NCI-H69 (cell line): ENCODE measurements at regions not wholly inside any gene's neighbourhood (a gene's known extent, or its start where the extent isn't known, plus 50 kb on each side); places are given as distances from the start of the nearest gene placed in this dataset.

ENCODE experiments used
- DNase-seq: peaks from one replicate; lab custom pipeline; 2025; lab: John Stamatoyannopoulos, UW

GRCh38 chr9:88034964-88035363, 60.6 kb upstream of the CDK20 start:
- no peak for DNase-seq

- DNase-seq = no peak
Observed at GRCh38 chr9:88033359-88033702, 59.0 kb upstream of the CDK20 start.

DNA sequence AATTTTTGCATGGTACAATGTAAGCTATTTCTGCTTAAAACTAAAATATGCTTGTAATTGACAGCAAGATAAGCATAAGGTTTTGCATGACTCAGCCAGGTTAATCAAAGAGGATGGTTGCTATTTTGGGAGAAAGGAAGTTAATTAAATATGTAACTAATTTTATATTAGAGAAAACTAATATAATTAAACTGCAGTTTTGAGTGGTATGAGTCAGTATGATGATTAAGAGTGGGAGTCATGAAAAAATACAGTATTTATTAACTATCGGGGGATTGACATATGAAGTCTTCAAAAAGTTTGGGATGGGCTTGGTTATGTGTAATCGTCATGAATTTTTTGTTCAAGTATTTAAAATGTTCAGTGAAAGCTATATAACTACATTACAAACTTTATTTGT, 54.0 kb upstream of the CDK20 start:
- DNase-seq = no peak

DNA sequence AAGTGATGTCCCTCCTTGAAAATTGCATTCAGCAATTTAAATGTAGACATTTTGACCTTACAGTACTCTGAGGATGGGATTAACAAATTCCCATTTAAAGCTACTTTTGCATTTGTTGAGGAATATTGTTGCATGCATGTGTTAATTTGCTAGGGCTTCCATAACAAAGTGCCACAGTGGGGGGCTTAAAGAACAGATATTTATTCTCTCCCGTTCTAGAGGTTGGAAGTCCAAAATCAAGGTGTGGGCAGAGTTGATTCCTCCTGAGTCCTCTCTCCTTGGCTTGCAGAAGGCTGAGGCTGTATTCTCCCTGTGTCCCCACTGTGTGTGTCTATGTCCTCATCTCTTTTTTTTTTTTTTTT, 51.8 kb upstream of the CDK20 start:
- no peak for DNase-seq

- DNase-seq = no peak
Observed at GRCh38 chr9:88025411-88026117, 51.2 kb upstream of the CDK20 start.

DNA sequence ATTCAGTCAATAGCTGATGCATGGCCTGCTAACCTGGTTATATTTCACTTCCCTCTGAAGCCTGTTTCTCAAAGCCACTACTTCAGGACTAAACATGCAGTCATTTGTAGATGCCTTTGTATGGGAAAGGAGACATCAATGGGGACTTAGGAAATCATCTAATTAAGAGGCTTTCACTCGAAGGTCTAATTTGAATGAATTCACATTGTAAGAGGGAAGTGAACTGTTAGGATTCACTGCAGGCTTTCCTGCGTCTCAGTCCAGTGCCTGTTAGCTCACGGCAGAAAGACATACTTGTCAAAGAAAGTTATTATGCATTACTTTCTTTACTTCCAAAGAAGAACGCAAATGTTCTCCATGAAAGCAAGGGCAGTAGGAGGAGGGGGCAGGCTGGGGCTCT, 50.6 kb upstream of the CDK20 start:
- no peak for DNase-seq
